GM19463 (cell line): ENCODE measurements at regions not wholly inside any gene's neighbourhood (a gene's known extent, or its start where the extent isn't known, plus 50 kb on each side); places are given as distances from the start of the nearest gene placed in this dataset.

Experiments
- ATAC-seq: cut with Tn5 transposase; IDR thresholded peaks from one replicate; pipeline ENCODE4 v1.9.1; 2021; ENCODE audit warnings: mild to moderate bottlenecking, moderate library complexity; ENCODE audit not compliant: unreplicated experiment

GRCh38 chr9:120030847-120031246 is 549.1 kb downstream of the CDK5RAP2 start:
- no peak for ATAC-seq

GRCh38 chr9:120018550-120018949 is 561.4 kb downstream of the CDK5RAP2 start:
- no peak for ATAC-seq

- no peak for ATAC-seq
Measured at GRCh38 chr9:120018037-120018436, 561.9 kb downstream of the CDK5RAP2 start.

GRCh38 chr9:120016231-120016630 is 563.7 kb downstream of the CDK5RAP2 start:
- ATAC-seq: no peak

GRCh38 chr9:120014796-120015195 is 565.2 kb downstream of the CDK5RAP2 start:
- no peak for ATAC-seq

GRCh38 chr9:120009856-120010255 is 570.1 kb downstream of the CDK5RAP2 start:
- no peak for ATAC-seq

- no peak for ATAC-seq
Measured at GRCh38 chr9:120001536-120001935, 578.4 kb downstream of the CDK5RAP2 start.

GRCh38 chr9:119998614-119999013 is 581.4 kb downstream of the CDK5RAP2 start:
- ATAC-seq: no peak

GRCh38 chr9:119991797-119992196 is 588.2 kb downstream of the CDK5RAP2 start:
- ATAC-seq: no peak

GRCh38 chr9:119986713-119987112 is 593.3 kb downstream of the CDK5RAP2 start:
- no peak for ATAC-seq

GRCh38 chr9:119986205-119986604 is 593.8 kb downstream of the CDK5RAP2 start:
- ATAC-seq: no peak

- ATAC-seq: no peak
Measured at GRCh38 chr9:119974026-119974425, 604.8 kb upstream of the BRINP1 start.

- ATAC-seq: peak; percentile 98
Measured at GRCh38 chr9:119968836-119969707, 599.8 kb upstream of the BRINP1 start.

GRCh38 chr9:119967867-119968535 is 598.8 kb upstream of the BRINP1 start:
- no peak for ATAC-seq

- ATAC-seq: no peak
Measured at GRCh38 chr9:119963798-119964372, 594.6 kb upstream of the BRINP1 start.

GRCh38 chr9:119963258-119963797 is 594.1 kb upstream of the BRINP1 start:
- no peak for ATAC-seq

GRCh38 chr9:119961774-119962424 is 592.7 kb upstream of the BRINP1 start:
- ATAC-seq: no peak

- ATAC-seq: no peak
Measured at GRCh38 chr9:119959846-119960545, 590.8 kb upstream of the BRINP1 start.

- no peak for ATAC-seq
Measured at GRCh38 chr9:119956111-119956510, 586.9 kb upstream of the BRINP1 start.

GRCh38 chr9:119955276-119955675 is 586.0 kb upstream of the BRINP1 start:
- ATAC-seq: no peak
